Jurkat, Clone E6-1 (cell line): ENCODE measurements at regions not wholly inside any gene's neighbourhood (a gene's known extent, or its start where the extent isn't known, plus 50 kb on each side); places are given as distances from the start of the nearest gene placed in this dataset.
"Not testable (repeated sequence)": the region's sequence is repeated elsewhere in the genome, so short reads cannot be mapped to it uniquely, and the experiment has no call there.

Source experiments
- DNase-seq: peaks from one replicate; pipeline ENCODE4 v3.0.0-alpha.2; 2011; ENCODE audit warnings: low read depth, low spot score
- H3K4me3 ChIP-seq: 2 replicates; pipeline ENCODE4 v1.5.1; 2011; ENCODE audit warnings: mild to moderate bottlenecking, low read length, control low read depth, moderate library complexity

- no peak for DNase-seq
Observed at GRCh38 chr12:60212159-60213000, 616.6 kb downstream of the SLC16A7 start.

GRCh38 chr12:60213272-60213671 lies 617.4 kb downstream of the SLC16A7 start:
- DNase-seq, H3K4me3 ChIP-seq: not testable (repeated sequence)

More at GRCh38 chr12:60212159-60213000, 616.6 kb downstream of the SLC16A7 start:
- no peak overlapping the region for H3K4me3 ChIP-seq

- no peak overlapping the region for H3K4me3 ChIP-seq
- DNase-seq, result no peak
Observed at GRCh38 chr12:60216226-60216625, 620.4 kb downstream of the SLC16A7 start.

- DNase-seq, result no peak
- H3K4me3 ChIP-seq, result no peak overlapping the region
Observed at GRCh38 chr12:60223242-60223641, 627.4 kb downstream of the SLC16A7 start.

GRCh38 chr12:60225216-60226000 lies 629.6 kb downstream of the SLC16A7 start:
- no peak for DNase-seq
- no peak overlapping the region for H3K4me3 ChIP-seq

GRCh38 chr12:60227916-60228315 lies 632.1 kb downstream of the SLC16A7 start:
- H3K4me3 ChIP-seq, result no peak overlapping the region
- no peak for DNase-seq

GRCh38 chr12:60230056-60230455 lies 634.2 kb downstream of the SLC16A7 start:
- DNase-seq, result no peak
- no peak overlapping the region for H3K4me3 ChIP-seq

GRCh38 chr12:60231303-60231702 lies 635.5 kb downstream of the SLC16A7 start:
- H3K4me3 ChIP-seq, result no peak overlapping the region
- no peak for DNase-seq

- DNase-seq, result no peak
- no peak overlapping the region for H3K4me3 ChIP-seq
Observed at GRCh38 chr12:60231976-60232907, 636.4 kb downstream of the SLC16A7 start.

- H3K4me3 ChIP-seq, DNase-seq: not testable (repeated sequence)
Observed at GRCh38 chr12:60234611-60235195, 638.9 kb downstream of the SLC16A7 start.

- H3K4me3 ChIP-seq, result no peak overlapping the region
- no peak for DNase-seq
Observed at GRCh38 chr12:60235261-60235660, 639.4 kb downstream of the SLC16A7 start.

- not testable (repeated sequence) for DNase-seq, H3K4me3 ChIP-seq
Observed at GRCh38 chr12:60236416-60236815, 640.6 kb downstream of the SLC16A7 start.

- no peak overlapping the region for H3K4me3 ChIP-seq
- no peak for DNase-seq
Observed at GRCh38 chr12:60240891-60241290, 645.1 kb downstream of the SLC16A7 start.

GRCh38 chr12:60251091-60251490 lies 655.3 kb downstream of the SLC16A7 start:
- no peak overlapping the region for H3K4me3 ChIP-seq
- DNase-seq, result no peak

- DNase-seq, result no peak
- H3K4me3 ChIP-seq, result no peak overlapping the region
Observed at GRCh38 chr12:60252359-60253096, 656.7 kb downstream of the SLC16A7 start.

- no peak overlapping the region for H3K4me3 ChIP-seq
- no peak for DNase-seq
Observed at GRCh38 chr12:60255044-60255443, 659.2 kb downstream of the SLC16A7 start.

- H3K4me3 ChIP-seq, result no peak overlapping the region
- no peak for DNase-seq
Observed at GRCh38 chr12:60257063-60257462, 661.2 kb downstream of the SLC16A7 start.

- no peak overlapping the region for H3K4me3 ChIP-seq
- no peak for DNase-seq
Observed at GRCh38 chr12:60259225-60259624, 663.4 kb downstream of the SLC16A7 start.
